IMR-90 (cell line): ENCODE measurements at regions not wholly inside any gene's neighbourhood (a gene's known extent, or its start where the extent isn't known, plus 50 kb on each side); places are given as distances from the start of the nearest gene placed in this dataset.

Experiments
- ATAC-seq: fragments of 200-7000 bp; cut with Tn5 transposase; 2 replicates; pipeline ENCODE4 v1.9.1; 2020; ENCODE audit warnings: low read depth, mild to moderate bottlenecking, moderate library complexity
- BruUV-seq: library from RNA; stranded (reverse); fragments of 400-500 nt; replicated peaks from 2 replicates; lab custom pipeline; 2021; lab: Mats Ljungman, UMichigan
- CTCF ChIA-PET: fragments of 300-600 bp; formaldehyde crosslinking; extraction: SDS; loops from one replicate; lab custom pipeline; 2021; ENCODE audit warnings: antibody characterized with exemption; lab: Yijun Ruan, JAX
- POLR2A ChIA-PET: fragments of 300-600 bp; sonication (Branson Sonifier 250); formaldehyde crosslinking; loops from one replicate; lab custom pipeline; 2022; ENCODE audit warnings: antibody characterized with exemption; ENCODE audit not compliant: unreplicated experiment; lab: Charles Lee
- DNase-seq: peaks from one replicate; pipeline ENCODE4 v3.0.0; 2013
- H2AFZ ChIP-seq: replicated peaks from 2 replicates; pipeline ENCODE3; 2013; ENCODE audit warnings: low read length, mild to moderate bottlenecking; ENCODE audit not compliant: poor library complexity
- H2AK5ac ChIP-seq: 2 replicates; pipeline ENCODE4 v1.6.1; 2013; ENCODE audit warnings: low read depth, low read length, inconsistent platforms
- H2AK9ac ChIP-seq: replicated peaks from 2 replicates; pipeline ENCODE3; 2013; ENCODE audit warnings: mild to moderate bottlenecking, low read depth, low read length, moderate library complexity; ENCODE audit not compliant: poor library complexity
- H2BK120ac ChIP-seq: 2 replicates; pipeline ENCODE4 v1.6.1; 2013; ENCODE audit warnings: low read depth, low read length, inconsistent platforms
- H2BK15ac ChIP-seq: 3 replicates; pipeline ENCODE4 v1.6.1; 2013; ENCODE audit warnings: low read depth, low read length, inconsistent platforms
- H2BK20ac ChIP-seq: 2 replicates; pipeline ENCODE4 v1.6.1; 2013; ENCODE audit warnings: low read depth, mild to moderate bottlenecking, inconsistent platforms, low read length, moderate library complexity
- H2BK5ac ChIP-seq: 2 replicates; pipeline ENCODE4 v1.6.1; 2013; ENCODE audit warnings: mild to moderate bottlenecking, low read depth, low read length, inconsistent platforms; ENCODE audit not compliant: poor library complexity, severe bottlenecking
- H3K14ac ChIP-seq: replicated peaks from 2 replicates; pipeline ENCODE4 v1.6.1; 2013; ENCODE audit warnings: low read depth, low read length, inconsistent platforms
- H3K18ac ChIP-seq: 2 replicates; pipeline ENCODE4 v1.6.1; 2013; ENCODE audit warnings: low read depth, low read length, control low read depth
- H3K23ac ChIP-seq: 2 replicates; pipeline ENCODE4 v1.6.1; 2013; ENCODE audit warnings: low read depth, low read length, inconsistent platforms
- H3K27ac ChIP-seq: 2 replicates; pipeline ENCODE4 v1.5.1; 2013; ENCODE audit warnings: mild to moderate bottlenecking, control low read depth, low read length; ENCODE audit not compliant: insufficient read depth
- H3K27me3 ChIP-seq: 2 replicates; pipeline ENCODE4 v1.6.1; 2013; ENCODE audit warnings: low read length; ENCODE audit not compliant: control insufficient read depth, insufficient read depth
- H3K36me3 ChIP-seq: 2 replicates; pipeline ENCODE4 v1.6.1; 2013; ENCODE audit warnings: low read length, mixed read lengths; ENCODE audit not compliant: control insufficient read depth, insufficient read depth
- H3K4ac ChIP-seq: 2 replicates; pipeline ENCODE4 v1.6.1; 2013; ENCODE audit warnings: low read depth, low read length, inconsistent platforms
- H3K4me1 ChIP-seq: 2 replicates; pipeline ENCODE4 v1.6.1; 2013; ENCODE audit warnings: low read length, mixed read lengths; ENCODE audit not compliant: control insufficient read depth, insufficient read depth
- H3K4me2 ChIP-seq: 2 replicates; pipeline ENCODE4 v1.6.1; 2013; ENCODE audit warnings: low read depth, mild to moderate bottlenecking, control low read depth, low read length, moderate library complexity
- H3K4me3 ChIP-seq: 2 replicates; pipeline ENCODE4 v1.5.1; 2013; ENCODE audit warnings: low read depth, mild to moderate bottlenecking, control low read depth, low read length, moderate library complexity; ENCODE audit not compliant: insufficient read depth
- H3K56ac ChIP-seq: 2 replicates; pipeline ENCODE4 v1.6.1; 2013; ENCODE audit warnings: low read length, inconsistent platforms; ENCODE audit not compliant: insufficient read depth; ENCODE audit errors: extremely low read depth
- H3K79me1 ChIP-seq, 2 experiments: 2 replicates each; pipeline ENCODE4 v1.6.1; 2013; ENCODE audit warnings: low read length in 2 of 2, inconsistent platforms in 1 of 2, low read depth in 1 of 2
- H3K9ac ChIP-seq: 2 replicates; pipeline ENCODE4 v1.6.1; 2013; ENCODE audit warnings: low read depth, low read length, control low read depth
- H3K9me1 ChIP-seq: 2 replicates; pipeline ENCODE4 v1.6.1; 2013; ENCODE audit warnings: low read length, inconsistent platforms; ENCODE audit not compliant: insufficient read depth
- H3K9me3 ChIP-seq: 2 replicates; pipeline ENCODE4 v1.6.1; 2013; ENCODE audit warnings: low read length; ENCODE audit not compliant: control insufficient read depth, insufficient read depth
- H4K20me1 ChIP-seq: 2 replicates; pipeline ENCODE4 v1.6.1; 2013; ENCODE audit warnings: low read length, inconsistent platforms; ENCODE audit not compliant: insufficient read depth
- H4K5ac ChIP-seq: 2 replicates; pipeline ENCODE4 v1.6.1; 2013; ENCODE audit warnings: mild to moderate bottlenecking, low read depth, low read length, control low read depth
- H4K8ac ChIP-seq, 2 experiments: 2 replicates each; pipeline ENCODE4 v1.6.1; 2013; ENCODE audit warnings: low read depth in 2 of 2, low read length in 2 of 2, control low read depth in 1 of 2, inconsistent platforms in 1 of 2
- H4K91ac ChIP-seq: 2 replicates; pipeline ENCODE4 v1.6.1; 2013; ENCODE audit warnings: low read depth, low read length, inconsistent platforms; ENCODE audit not compliant: insufficient read depth
- CEBPB ChIP-seq: IDR thresholded peaks from 2 replicates; pipeline ENCODE4 v1.6.1; 2012; ENCODE audit warnings: low read depth, low read length, improper control_type of control experiment
- CHD1 ChIP-seq: IDR thresholded peaks from 2 replicates; pipeline ENCODE4 v1.6.1; 2012; ENCODE audit warnings: low read depth, low read length, improper control_type of control experiment
- CTCF ChIP-seq: conservative IDR thresholded peaks from 2 replicates; pipeline ENCODE4 v1.5.1; 2012; ENCODE audit warnings: mild to moderate bottlenecking, low read depth, low read length, improper control_type of control experiment
- ELK1 ChIP-seq: fragments of 150-350 bp; IDR thresholded peaks from 2 replicates; pipeline ENCODE4 v1.6.1; 2016; ENCODE audit warnings: low read depth, mild to moderate bottlenecking, low read length, moderate library complexity, borderline replicate concordance
- FOS ChIP-seq: fragments of 150-350 bp; IDR thresholded peaks from 2 replicates; pipeline ENCODE4 v1.6.1; 2016; ENCODE audit warnings: low read depth, low read length
- MAZ ChIP-seq: IDR thresholded peaks from 2 replicates; pipeline ENCODE4 v1.6.1; 2012; ENCODE audit warnings: low read depth, mild to moderate bottlenecking, low read length, improper control_type of control experiment, moderate library complexity, borderline replicate concordance
- MXI1 ChIP-seq: IDR thresholded peaks from 2 replicates; pipeline ENCODE4 v1.6.1; 2012; ENCODE audit warnings: low read depth, mild to moderate bottlenecking, low read length, moderate library complexity, borderline replicate concordance
- NFE2L2 ChIP-seq: fragments of 150-350 bp; IDR thresholded peaks from 2 replicates; pipeline ENCODE4 v1.6.1; 2016; ENCODE audit warnings: low read depth, mild to moderate bottlenecking, low read length
- POLR2A ChIP-seq: IDR thresholded peaks from 2 replicates; pipeline ENCODE4 v1.6.1; 2012; ENCODE audit warnings: mild to moderate bottlenecking, low read depth, low read length
- RAD21 ChIP-seq: IDR thresholded peaks from 2 replicates; pipeline ENCODE4 v1.6.1; 2012; ENCODE audit warnings: low read length, improper control_type of control experiment
- RCOR1 ChIP-seq: IDR thresholded peaks from 2 replicates; pipeline ENCODE4 v1.6.1; 2012; ENCODE audit warnings: mild to moderate bottlenecking, low read length, improper control_type of control experiment; ENCODE audit not compliant: insufficient replicate concordance
- RFX5 ChIP-seq: IDR thresholded peaks from 2 replicates; pipeline ENCODE4 v1.8.0; 2012; ENCODE audit warnings: low read depth, mild to moderate bottlenecking, low read length, moderate library complexity
- USF2 ChIP-seq: fragments of 150-350 bp; IDR thresholded peaks from 2 replicates; pipeline ENCODE4 v1.6.1; 2017; ENCODE audit warnings: mild to moderate bottlenecking, antibody characterized with exemption, low read length, low read depth
- WGBS, 2 experiments: methylation state at CpG; one replicate each; pipeline versions ENCODE4 v1.1.5 to v1.1.7; 2013; ENCODE audit warnings: missing lambda C conversion rate in 2 of 2; ENCODE audit not compliant: insufficient read length in 1 of 2; ENCODE audit errors: extremely low coverage in 2 of 2; 5-methylcytosine and 5-hydroxymethylcytosine counted together
- dilution Hi-C: fragments of 300-500 bp; cut with HindIII; formaldehyde crosslinking; loops from one replicate; pipeline ENCODE4 v1.14.3; 2018; ENCODE audit warnings: low sequenced_read_pairs; ENCODE audit not compliant: unreplicated experiment
- in situ Hi-C: fragments of 300-500 bp; cut with MboI; formaldehyde crosslinking; loops from 3 replicates; pipeline ENCODE4 v1.14.3; 2019; ENCODE audit warnings: low sequenced_read_pairs, inconsistent platforms, mixed read lengths
- intact Hi-C: fragments of 100-400 bp; cut with micrococcal nuclease; formaldehyde crosslinking; loops from 2 replicates; pipeline ENCODE4 v1.10.0; 2022

- ATAC-seq (no peak), DNase-seq (no peak)
- no peak for TF ChIP-seq CHD1
- TF ChIP-seq CEBPB, result no peak
- no peak for TF ChIP-seq MAZ
- no peak for TF ChIP-seq ELK1
- TF ChIP-seq CTCF, result no peak
- TF ChIP-seq USF2, result no peak
- no peak for TF ChIP-seq RAD21
- no peak for TF ChIP-seq RFX5
- TF ChIP-seq NFE2L2, result no peak
- TF ChIP-seq RCOR1, result no peak
- TF ChIP-seq MXI1, result no peak
- TF ChIP-seq POLR2A, result no peak
- TF ChIP-seq FOS, result no peak
- in situ Hi-C loops, result no loop called here
- no peak overlapping the region for H2AFZ ChIP-seq
- no peak overlapping the region for H3K4me3 ChIP-seq
- H3K4me1 ChIP-seq, result no peaks in the 10 kb centered on the region
- H2BK120ac ChIP-seq, result no peak overlapping the region
- H3K4me2 ChIP-seq, result no peak overlapping the region
- no peak overlapping the region for H3K27ac ChIP-seq
- dilution Hi-C loops, result no loop called here
- H2AK9ac ChIP-seq, result no peak overlapping the region
- H3K4ac ChIP-seq, result no peak overlapping the region
- H3K14ac ChIP-seq, result no peak overlapping the region
- H4K5ac ChIP-seq, result no peak overlapping the region
- no peaks in the 10 kb centered on the region for H3K9me1 ChIP-seq
- H2AK5ac ChIP-seq, result no peak overlapping the region
- intact Hi-C loops, result no loop called here
- no peak overlapping the region for H3K18ac ChIP-seq
- H4K20me1 ChIP-seq, result no peaks in the 10 kb centered on the region
- WGBS, 2 experiments, result 42% methylated on average over 2 of the region's 2 CpGs; no CpG with 5 or more reads in 1 of the 2 experiments
- no peaks in the 10 kb centered on the region for H3K79me1 ChIP-seq
- H4K8ac ChIP-seq, result no peak overlapping the region
- H3K9me3 ChIP-seq, result peaks cover 27% of the 10 kb centered on the region
- no peak overlapping the region for H4K91ac ChIP-seq
- BruUV-seq, result no TSS peak
- H3K36me3 ChIP-seq, result no peaks in the 10 kb centered on the region
- H2BK15ac ChIP-seq, result no peak overlapping the region
- POLR2A ChIA-PET, result no interaction called here
- H2BK5ac ChIP-seq, result no peak overlapping the region
- H3K27me3 ChIP-seq, result no peaks in the 10 kb centered on the region
- CTCF ChIA-PET, result no interaction called here
- H2BK20ac ChIP-seq, result no peak overlapping the region
- H3K9ac ChIP-seq, result no peak overlapping the region
- H3K23ac ChIP-seq, result no peak overlapping the region
- no peak overlapping the region for H3K56ac ChIP-seq
Observed at GRCh38 chr19:23561341-23561740, 125.7 kb downstream of the ZNF675 start.
